ENCODE measurements at regions not wholly inside any gene's neighbourhood (a gene's known extent, or its start where the extent isn't known, plus 50 kb on each side); places are given as distances from the start of the nearest gene placed in this dataset.

- Histone ChIP-seq H3K79me2 (ENCODE audit: low read length) (no peaks in the 10 kb centered on the region), H3K27me3 (replicated peaks; ENCODE audit: insufficient read depth, low read length) (no peaks in the 10 kb centered on the region), H3K9ac (ENCODE audit: low read length) (no peak overlapping the region), H3F3A (ENCODE audit: insufficient read depth, low read length) (no peaks in the 10 kb centered on the region), H3K4me3 (ENCODE audit: low read length) (no peak overlapping the region), H3K36me3 (replicated peaks; ENCODE audit: insufficient read depth, low read length) (no peaks in the 10 kb centered on the region), H3K27ac (ENCODE audit: low read length) (no peak overlapping the region), H2AFZ (ENCODE audit: low read length) (no peak overlapping the region), H3K9me2 (replicated peaks; ENCODE audit: insufficient read depth, low read length) (no peaks in the 10 kb centered on the region), H3K4me1 (ENCODE audit: low read length) (no peaks in the 10 kb centered on the region), H3K4me2 (ENCODE audit: low read depth, low read length) (no peak overlapping the region), H4K20me1 (ENCODE audit: insufficient read depth, low read length) (no peaks in the 10 kb centered on the region), H3K9me3 (replicated peaks; ENCODE audit: insufficient read depth, low read length) (no peaks in the 10 kb centered on the region)
- TF ChIP-seq EZH2 (optimal IDR thresholded peaks at IDR 0.05; ENCODE audit: low read depth, low read length) (no peak), CTCF (IDR thresholded peaks at IDR 0.05; ENCODE audit: low read length) (no peak), EZH2phosphoT487 (IDR thresholded peaks at IDR 0.05; ENCODE audit: low read length) (no peak)
- DNase-seq: no peak
Observed at GRCh38 chr21:35346697-35347096, 297.6 kb upstream of the RUNX1 start.

- H4K20me1 ChIP-seq (ENCODE audit: insufficient read depth, low read length): no peaks in the 10 kb centered on the region
- H3K9me2 ChIP-seq (replicated peaks; ENCODE audit: insufficient read depth, low read length): no peaks in the 10 kb centered on the region
- H3K27ac ChIP-seq (ENCODE audit: low read length): no peak overlapping the region
- H3K4me3 ChIP-seq (ENCODE audit: low read length): no peak overlapping the region
- no peaks in the 10 kb centered on the region for H3K36me3 ChIP-seq (replicated peaks; ENCODE audit: insufficient read depth, low read length)
- TF ChIP-seq EZH2phosphoT487 (IDR thresholded peaks at IDR 0.05; ENCODE audit: low read length): no peak
- TF ChIP-seq EZH2 (optimal IDR thresholded peaks at IDR 0.05; ENCODE audit: low read depth, low read length): no peak
- no peak for TF ChIP-seq CTCF (IDR thresholded peaks at IDR 0.05; ENCODE audit: low read length)
- H2AFZ ChIP-seq (ENCODE audit: low read length): no peak overlapping the region
- no peak for DNase-seq
- H3F3A ChIP-seq (ENCODE audit: insufficient read depth, low read length): no peaks in the 10 kb centered on the region
- H3K9ac ChIP-seq (ENCODE audit: low read length): no peak overlapping the region
- H3K4me2 ChIP-seq (ENCODE audit: low read depth, low read length): no peak overlapping the region
- H3K4me1 ChIP-seq (ENCODE audit: low read length): no peaks in the 10 kb centered on the region
- H3K27me3 ChIP-seq (replicated peaks; ENCODE audit: insufficient read depth, low read length): no peaks in the 10 kb centered on the region
- no peaks in the 10 kb centered on the region for H3K9me3 ChIP-seq (replicated peaks; ENCODE audit: insufficient read depth, low read length)
- H3K79me2 ChIP-seq (ENCODE audit: low read length): no peaks in the 10 kb centered on the region
Observed at GRCh38 chr21:35345954-35346353, 296.9 kb upstream of the RUNX1 start.

GRCh38 chr21:35344582-35344981 is 295.5 kb upstream of the RUNX1 start:
- Histone ChIP-seq H3K4me2 (ENCODE audit: low read depth, low read length) (no peak overlapping the region), H4K20me1 (ENCODE audit: insufficient read depth, low read length) (no peaks in the 10 kb centered on the region), H3K4me3 (ENCODE audit: low read length) (no peak overlapping the region), H2AFZ (ENCODE audit: low read length) (no peak overlapping the region), H3K9me3 (replicated peaks; ENCODE audit: insufficient read depth, low read length) (no peaks in the 10 kb centered on the region), H3K27me3 (replicated peaks; ENCODE audit: insufficient read depth, low read length) (no peaks in the 10 kb centered on the region), H3K27ac (ENCODE audit: low read length) (no peak overlapping the region), H3K36me3 (replicated peaks; ENCODE audit: insufficient read depth, low read length) (no peaks in the 10 kb centered on the region), H3F3A (ENCODE audit: insufficient read depth, low read length) (no peaks in the 10 kb centered on the region), H3K79me2 (ENCODE audit: low read length) (no peaks in the 10 kb centered on the region), H3K4me1 (ENCODE audit: low read length) (no peaks in the 10 kb centered on the region), H3K9me2 (replicated peaks; ENCODE audit: insufficient read depth, low read length) (no peaks in the 10 kb centered on the region), H3K9ac (ENCODE audit: low read length) (no peak overlapping the region)
- no peak for DNase-seq
- TF ChIP-seq EZH2 (optimal IDR thresholded peaks at IDR 0.05; ENCODE audit: low read depth, low read length) (no peak), EZH2phosphoT487 (IDR thresholded peaks at IDR 0.05; ENCODE audit: low read length) (no peak), CTCF (IDR thresholded peaks at IDR 0.05; ENCODE audit: low read length) (no peak)
